Heart left ventricle (tissue), 16 donors: ENCODE measurements at regions not wholly inside any gene's neighbourhood (a gene's known extent, or its start where the extent isn't known, plus 50 kb on each side); places are given as distances from the start of the nearest gene placed in this dataset.

Experiments
- ATAC-seq, 4 donors: fragments of 200-7000 bp; cut with Tn5 transposase; one replicate each; pipeline ENCODE4 v1.9.1; 2020 to 2022; ENCODE audit warnings: moderate library complexity in 4 of 4, mild to moderate bottlenecking in 3 of 4, moderate number of reproducible peaks in 1 of 4
- DNase-seq, 5 donors: peaks; one replicate each; pipeline ENCODE4 v3.0.0-alpha.2; 2020
- H3K27ac ChIP-seq, 12 donors: fragments of 200-600 bp; sonication (generic) in 4 of 12; one replicate each; pipeline versions ENCODE4 v1.5.0 to v1.8.0; 2016 to 2022; ENCODE audit warnings: mild to moderate bottlenecking in 2 of 12
- H3K27me3 ChIP-seq, 9 donors: fragments of 200-600 bp; sonication (generic) in 2 of 9; one replicate each; pipeline versions ENCODE4 v1.5.1 to v1.8.0; 2016 to 2022; ENCODE audit warnings: mild to moderate bottlenecking in 3 of 9
- H3K36me3 ChIP-seq, 9 donors: fragments of 200-600 bp; sonication (generic) in 2 of 9; one replicate each; pipeline versions ENCODE4 v1.5.0 to v1.8.0; 2018 to 2022; ENCODE audit warnings: mild to moderate bottlenecking in 2 of 9
- H3K4me1 ChIP-seq, 12 donors: fragments of 200-600 bp; sonication (generic) in 4 of 12; one replicate each; pipeline versions ENCODE4 v1.5.0 to v1.8.0; 2016 to 2022; ENCODE audit warnings: mild to moderate bottlenecking in 3 of 12
- H3K4me3 ChIP-seq, 12 donors: fragments of 200-600 bp; sonication (generic) in 4 of 12; one replicate each; pipeline versions ENCODE4 v1.5.0 to v1.8.0; 2017 to 2022; ENCODE audit warnings: mild to moderate bottlenecking in 9 of 12, moderate library complexity in 4 of 12
- H3K9me3 ChIP-seq, 12 donors: fragments of 200-600 bp; sonication (generic) in 4 of 12; one replicate each; pipeline versions ENCODE4 v1.5.0 to v1.8.0; 2016 to 2022; ENCODE audit warnings: mild to moderate bottlenecking in 1 of 12
- POLR2A ChIP-seq, 2 donors: fragments of 450-650 bp; IDR thresholded peaks; one replicate each; pipeline ENCODE4 v1.6.1; 2017; ENCODE audit warnings: antibody characterized with exemption in 2 of 2, mild to moderate bottlenecking in 2 of 2, moderate library complexity in 2 of 2
- WGBS, 4 donors: extraction: QIAGEN DNeasy Blood & Tissue Kit in 2 of 4; methylation state at CpG; one replicate each; pipeline versions ENCODE4 v1.1.5 to v1.1.7; 2013 to 2018; 5-methylcytosine and 5-hydroxymethylcytosine counted together
- intact Hi-C, 10 donors: fragments of 100-400 bp; cut with DNase I; formaldehyde crosslinking; loops; one replicate each; pipeline versions ENCODE4 v1.11.1 to v1.14.2; 2022
- TF ChIP-seq, protein P1 (sequence below), 12 donors: fragments of 200-600 bp; sonication (generic) in 4 of 12; IDR thresholded peaks; one replicate each; pipeline versions ENCODE4 v1.5.0 to v1.8.0; 2018 to 2022; ENCODE audit warnings: antibody characterized with exemption in 12 of 12, mild to moderate bottlenecking in 5 of 12
- donor health status: ischemic (EF 13 %, LVEDD 7.1; RV severe dilation, severe dysfunction).
- donor health status: healthy with polysubstance abuse.
- donor health status: DM: no; HTN: yes; CAD: no.
- donor health status: DM: no; HTN: no; CAD: no.
- donor health status: ischemic (EF 25% LVEDD 6.9; RV normal size, moderate dysfunction).
- donor health status: ischemic (EF 25% LVEDD 5.7; RV mildly dilated, moderate dysfunction).
- donor health status: healthy.
- donor health status: DM: yes; HTN: yes; CAD: no.
- donor health status: ischemic (EF 35%, LVEDD 5.7; RV mildly dilated, moderate dysfunction).
- donor health status: nonischemic (EF 11% LVEDD 7.7; RV severe dilation, severe dysfunction).
- donor health status: DM: yes; HTN: yes; CAD: no.
- donor health status: PGD.
- donor health status: ischemic (EF 29% LVEDD 5.4; RV normal size, mild dysfunction).
- donor health status: nonischemic (EF 23%, LVEDD 6.1; RV moderate dilation, normal function).

DNA sequence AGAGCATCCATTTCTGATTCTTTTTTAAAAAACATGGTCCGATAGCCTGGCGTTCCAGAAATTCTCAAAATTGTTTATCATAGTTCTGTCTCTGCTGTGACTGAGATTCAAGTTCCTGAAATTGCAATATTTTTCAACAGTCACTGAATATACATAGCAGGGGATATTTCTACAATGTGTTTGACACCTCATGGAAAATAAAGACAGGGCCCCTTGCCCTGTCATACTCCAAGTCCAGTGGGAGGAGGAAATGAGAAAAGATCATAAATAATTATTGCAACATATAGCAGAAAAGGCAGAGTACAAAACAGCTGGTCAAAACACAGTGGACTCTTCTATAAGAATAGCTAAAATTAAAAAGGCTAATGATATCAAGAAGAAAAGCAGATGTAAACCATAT is 234.8 kb upstream of the SPTLC3 start:
- no peaks in the 10 kb centered on the region for H3K27me3 ChIP-seq
- intact Hi-C loops, result no loop called here
- WGBS, 4 donors, result 86 to 93% (median 90%) methylated on average over 2 of the region's 2 CpGs

DNA sequence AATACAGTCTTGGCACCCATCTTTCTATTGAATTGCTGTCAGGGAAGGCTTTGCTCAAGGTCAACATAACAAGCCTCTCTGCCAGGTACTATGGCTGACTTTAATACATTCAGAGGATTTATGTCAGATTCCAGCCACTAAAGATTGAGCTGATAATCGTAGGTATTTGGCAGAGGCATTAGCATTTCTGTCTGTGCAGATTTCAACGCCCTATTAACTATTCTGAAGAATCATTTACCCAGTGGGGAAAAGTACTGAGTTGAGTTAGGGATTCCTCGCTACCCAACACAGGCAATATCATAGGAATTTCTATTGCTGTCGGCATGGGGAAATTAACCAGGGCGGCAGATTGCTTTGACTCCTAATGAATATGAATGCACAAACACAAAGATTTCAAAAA is 233.7 kb upstream of the SPTLC3 start:
- Histone ChIP-seq H3K27ac (no peak overlapping the region), H3K4me1 (no peaks in the 10 kb centered on the region), H3K36me3 (no peaks in the 10 kb centered on the region), H3K27me3 (no peaks in the 10 kb centered on the region), H3K4me3 (no peak overlapping the region), H3K9me3 (peaks cover 0 to 2% (median 0%) of the 10 kb centered on the region in 12 donors)
- DNase-seq, result no peak
- TF ChIP-seq, protein P1, sequence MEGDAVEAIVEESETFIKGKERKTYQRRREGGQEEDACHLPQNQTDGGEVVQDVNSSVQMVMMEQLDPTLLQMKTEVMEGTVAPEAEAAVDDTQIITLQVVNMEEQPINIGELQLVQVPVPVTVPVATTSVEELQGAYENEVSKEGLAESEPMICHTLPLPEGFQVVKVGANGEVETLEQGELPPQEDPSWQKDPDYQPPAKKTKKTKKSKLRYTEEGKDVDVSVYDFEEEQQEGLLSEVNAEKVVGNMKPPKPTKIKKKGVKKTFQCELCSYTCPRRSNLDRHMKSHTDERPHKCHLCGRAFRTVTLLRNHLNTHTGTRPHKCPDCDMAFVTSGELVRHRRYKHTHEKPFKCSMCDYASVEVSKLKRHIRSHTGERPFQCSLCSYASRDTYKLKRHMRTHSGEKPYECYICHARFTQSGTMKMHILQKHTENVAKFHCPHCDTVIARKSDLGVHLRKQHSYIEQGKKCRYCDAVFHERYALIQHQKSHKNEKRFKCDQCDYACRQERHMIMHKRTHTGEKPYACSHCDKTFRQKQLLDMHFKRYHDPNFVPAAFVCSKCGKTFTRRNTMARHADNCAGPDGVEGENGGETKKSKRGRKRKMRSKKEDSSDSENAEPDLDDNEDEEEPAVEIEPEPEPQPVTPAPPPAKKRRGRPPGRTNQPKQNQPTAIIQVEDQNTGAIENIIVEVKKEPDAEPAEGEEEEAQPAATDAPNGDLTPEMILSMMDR (IDR thresholded peaks at IDR 0.05), result no peak
- no peak for TF ChIP-seq POLR2A (IDR thresholded peaks at IDR 0.05)
- no peak for ATAC-seq
- 69 to 76% (median 73%) methylated on average over 5 of the region's 5 CpGs for WGBS, 4 donors
- intact Hi-C loops, result no loop called here

More for the DNA sequence above, 234.8 kb upstream of the SPTLC3 start:
- DNase-seq (no peak), ATAC-seq (no peak)
- no peaks in the 10 kb centered on the region for H3K4me1 ChIP-seq
- H3K27ac ChIP-seq, result no peak overlapping the region
- no peak for TF ChIP-seq POLR2A (IDR thresholded peaks at IDR 0.05)
- TF ChIP-seq, protein P1 (IDR thresholded peaks at IDR 0.05), result no peak
- no peak overlapping the region for H3K4me3 ChIP-seq
- H3K9me3 ChIP-seq, result peaks cover 0 to 2% (median 0%) of the 10 kb centered on the region in 12 donors
- H3K36me3 ChIP-seq, result no peaks in the 10 kb centered on the region

DNA sequence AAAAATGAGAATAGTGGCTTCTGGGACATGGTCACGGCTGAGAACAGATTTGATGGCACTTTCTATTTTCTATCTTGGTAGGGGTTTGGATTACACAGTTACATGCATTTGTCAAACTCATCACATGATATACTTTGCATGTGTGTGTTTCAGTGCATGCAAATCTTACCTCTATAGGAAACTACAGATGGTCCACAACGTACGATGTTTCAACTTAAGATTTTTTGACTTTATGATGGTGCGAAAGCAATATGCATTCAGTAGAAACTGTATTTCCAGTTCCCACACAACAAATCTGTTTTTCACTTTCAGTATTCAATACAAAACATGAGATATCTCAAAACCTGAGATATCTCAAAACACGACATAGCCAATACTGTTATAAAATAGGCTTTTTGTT is 231.8 kb upstream of the SPTLC3 start:
- DNase-seq (no peak), ATAC-seq (no peak)
- Histone ChIP-seq H3K27me3 (no peaks in the 10 kb centered on the region), H3K36me3 (no peaks in the 10 kb centered on the region), H3K4me1 (no peaks in the 10 kb centered on the region), H3K27ac (no peak overlapping the region), H3K4me3 (no peak overlapping the region), H3K9me3 (peaks cover 0 to 9% (median 0%) of the 10 kb centered on the region in 12 donors)
- TF ChIP-seq, protein P1 (IDR thresholded peaks at IDR 0.05), result no peak
- no peak for TF ChIP-seq POLR2A (IDR thresholded peaks at IDR 0.05)
- intact Hi-C loops, result no loop called here
- WGBS, 4 donors, result 94 to 95% (median 94%) methylated on average over 5 of the region's 5 CpGs

- H3K27me3 ChIP-seq, result no peaks in the 10 kb centered on the region
Measured at GRCh38 chr20:12786276-12786675, 222.5 kb upstream of the SPTLC3 start.

More at GRCh38 chr20:12786276-12786675, 222.5 kb upstream of the SPTLC3 start:
- Histone ChIP-seq H3K27ac (no peak overlapping the region), H3K4me3 (no peak overlapping the region), H3K9me3 (peaks cover 0 to 8% (median 0%) of the 10 kb centered on the region in 12 donors), H3K4me1 (no peaks in the 10 kb centered on the region), H3K36me3 (no peaks in the 10 kb centered on the region)
- 85 to 90% (median 88%) methylated on average over 5 of the region's 5 CpGs for WGBS, 4 donors
- DNase-seq (no peak), ATAC-seq (no peak)
- TF ChIP-seq, protein P1 (IDR thresholded peaks at IDR 0.05), result no peak
- no peak for TF ChIP-seq POLR2A (IDR thresholded peaks at IDR 0.05)
- intact Hi-C loops, result no loop called here
